ENCODE measurements at regions not wholly inside any gene's neighbourhood (a gene's known extent, or its start where the extent isn't known, plus 50 kb on each side); places are given as distances from the start of the nearest gene placed in this dataset.

DNA sequence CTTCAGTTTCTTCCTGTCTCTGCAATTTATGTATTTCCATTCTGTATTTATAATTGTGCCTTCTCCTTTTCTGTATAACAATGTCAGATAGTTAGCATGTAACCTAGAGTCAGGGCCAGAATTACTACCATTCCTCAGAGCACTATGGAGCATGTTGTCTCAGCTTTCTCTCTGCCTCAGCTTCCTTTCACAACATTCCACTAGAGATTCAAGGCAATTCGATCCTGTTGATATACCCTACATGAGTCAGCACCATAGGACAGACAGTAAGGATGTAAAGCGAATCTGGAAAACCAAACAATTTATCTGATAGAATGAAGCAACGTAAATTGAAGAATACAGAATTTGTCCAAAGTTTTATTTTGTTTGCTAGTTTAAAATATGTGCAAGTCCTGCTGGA is 728.3 kb upstream of the SEMA6A start:
- no peak overlapping the region for H3K4me2 ChIP-seq (ENCODE audit: low read length)
- H2AFZ ChIP-seq (ENCODE audit: low read depth, low read length), result peak overlapping the region; percentile 64; the same call in 1 of the 2 replicates
- no peak overlapping the region for H3K27ac ChIP-seq (ENCODE audit: low read length)
- H3K9ac ChIP-seq (ENCODE audit: low read length), result no peak overlapping the region
- H3K4me1 ChIP-seq (ENCODE audit: low read length), result no peaks in the 10 kb centered on the region
- H3K79me2 ChIP-seq (ENCODE audit: low read length), result no peaks in the 10 kb centered on the region
- H3K4me3 ChIP-seq (ENCODE audit: low read length), result no peak overlapping the region
- no peaks in the 10 kb centered on the region for H3K27me3 ChIP-seq (ENCODE audit: low read depth, low read length)
- no peaks in the 10 kb centered on the region for H3K36me3 ChIP-seq (replicated peaks; ENCODE audit: low read depth, low read length)
- TF ChIP-seq, protein P1, sequence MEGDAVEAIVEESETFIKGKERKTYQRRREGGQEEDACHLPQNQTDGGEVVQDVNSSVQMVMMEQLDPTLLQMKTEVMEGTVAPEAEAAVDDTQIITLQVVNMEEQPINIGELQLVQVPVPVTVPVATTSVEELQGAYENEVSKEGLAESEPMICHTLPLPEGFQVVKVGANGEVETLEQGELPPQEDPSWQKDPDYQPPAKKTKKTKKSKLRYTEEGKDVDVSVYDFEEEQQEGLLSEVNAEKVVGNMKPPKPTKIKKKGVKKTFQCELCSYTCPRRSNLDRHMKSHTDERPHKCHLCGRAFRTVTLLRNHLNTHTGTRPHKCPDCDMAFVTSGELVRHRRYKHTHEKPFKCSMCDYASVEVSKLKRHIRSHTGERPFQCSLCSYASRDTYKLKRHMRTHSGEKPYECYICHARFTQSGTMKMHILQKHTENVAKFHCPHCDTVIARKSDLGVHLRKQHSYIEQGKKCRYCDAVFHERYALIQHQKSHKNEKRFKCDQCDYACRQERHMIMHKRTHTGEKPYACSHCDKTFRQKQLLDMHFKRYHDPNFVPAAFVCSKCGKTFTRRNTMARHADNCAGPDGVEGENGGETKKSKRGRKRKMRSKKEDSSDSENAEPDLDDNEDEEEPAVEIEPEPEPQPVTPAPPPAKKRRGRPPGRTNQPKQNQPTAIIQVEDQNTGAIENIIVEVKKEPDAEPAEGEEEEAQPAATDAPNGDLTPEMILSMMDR (IDR thresholded peaks at IDR 0.05; ENCODE audit: low read depth, low read length), result no peak
- TF ChIP-seq EZH2phosphoT487 (IDR thresholded peaks at IDR 0.05; ENCODE audit: low read depth), result no peak
- no peaks in the 10 kb centered on the region for H3K9me3 ChIP-seq (ENCODE audit: insufficient read depth, low read length)
- no peaks in the 10 kb centered on the region for H4K20me1 ChIP-seq (ENCODE audit: insufficient read depth, low read length)

DNA sequence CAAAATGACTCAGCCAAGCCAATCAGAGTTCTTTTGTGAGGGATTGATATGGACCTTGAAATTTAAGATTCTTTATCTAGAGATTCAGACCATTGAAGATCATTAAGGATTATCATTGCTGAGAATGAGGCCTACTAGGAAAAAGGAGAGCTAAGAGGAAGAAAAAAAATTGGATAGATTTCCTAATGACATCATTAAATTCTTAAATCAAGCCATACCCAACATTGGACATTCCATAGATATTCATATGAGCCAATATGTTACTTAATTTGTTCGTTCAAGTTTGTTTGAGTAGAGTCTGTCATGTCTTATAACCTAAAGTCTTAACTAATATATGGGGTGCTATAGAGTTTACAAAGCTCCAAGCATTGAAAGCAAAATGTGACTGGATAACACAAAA is 727.9 kb upstream of the SEMA6A start:
- Histone ChIP-seq H3K9ac (ENCODE audit: low read length) (no peak overlapping the region), H3K9me3 (ENCODE audit: insufficient read depth, low read length) (no peaks in the 10 kb centered on the region), H3K4me3 (ENCODE audit: low read length) (no peak overlapping the region), H3K36me3 (replicated peaks; ENCODE audit: low read depth, low read length) (no peaks in the 10 kb centered on the region), H3K27me3 (ENCODE audit: low read depth, low read length) (no peaks in the 10 kb centered on the region), H3K4me1 (ENCODE audit: low read length) (no peaks in the 10 kb centered on the region), H3K4me2 (ENCODE audit: low read length) (no peak overlapping the region), H3K79me2 (ENCODE audit: low read length) (no peaks in the 10 kb centered on the region), H2AFZ (ENCODE audit: low read depth, low read length) (0 out of 2 replicates have a peak overlapping the region, but pooled peaks have one; percentile 64), H4K20me1 (ENCODE audit: insufficient read depth, low read length) (no peaks in the 10 kb centered on the region), H3K27ac (ENCODE audit: low read length) (no peak overlapping the region)
- no peak for TF ChIP-seq EZH2phosphoT487 (IDR thresholded peaks at IDR 0.05; ENCODE audit: low read depth)
- TF ChIP-seq, protein P1 (IDR thresholded peaks at IDR 0.05; ENCODE audit: low read depth, low read length), result no peak

DNA sequence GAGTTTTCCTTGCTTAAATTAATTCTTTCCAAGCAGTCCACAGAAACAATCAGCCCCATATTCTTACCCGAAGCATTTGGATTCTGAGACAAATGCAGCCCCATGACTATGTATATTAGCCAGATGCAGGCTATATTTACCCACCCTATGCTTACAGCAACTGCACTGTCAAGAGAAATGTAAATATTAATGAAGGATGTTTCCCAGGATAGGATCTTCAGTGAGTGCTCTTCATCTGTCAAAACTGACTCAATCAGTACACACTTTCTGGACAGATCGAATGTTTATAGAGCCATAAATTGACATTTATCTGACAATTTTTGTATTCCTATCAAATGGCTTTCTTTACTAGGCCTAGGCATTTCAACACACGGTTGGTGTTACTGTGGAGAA is 725.3 kb upstream of the SEMA6A start:
- H2AFZ ChIP-seq (ENCODE audit: low read depth, low read length), result 0 out of 2 replicates have a peak overlapping the region, but pooled peaks have one; percentile 13
- no peaks in the 10 kb centered on the region for H3K9me3 ChIP-seq (ENCODE audit: insufficient read depth, low read length)
- no peak for TF ChIP-seq EZH2phosphoT487 (IDR thresholded peaks at IDR 0.05; ENCODE audit: low read depth)
- TF ChIP-seq, protein P1 (IDR thresholded peaks at IDR 0.05; ENCODE audit: low read depth, low read length), result no peak
- H3K79me2 ChIP-seq (ENCODE audit: low read length), result no peaks in the 10 kb centered on the region
- no peaks in the 10 kb centered on the region for H3K27me3 ChIP-seq (ENCODE audit: low read depth, low read length)
- H4K20me1 ChIP-seq (ENCODE audit: insufficient read depth, low read length), result no peaks in the 10 kb centered on the region
- H3K4me2 ChIP-seq (ENCODE audit: low read length), result no peak overlapping the region
- no peaks in the 10 kb centered on the region for H3K36me3 ChIP-seq (replicated peaks; ENCODE audit: low read depth, low read length)
- no peak overlapping the region for H3K9ac ChIP-seq (ENCODE audit: low read length)
- no peak overlapping the region for H3K27ac ChIP-seq (ENCODE audit: low read length)
- no peaks in the 10 kb centered on the region for H3K4me1 ChIP-seq (ENCODE audit: low read length)
- no peak overlapping the region for H3K4me3 ChIP-seq (ENCODE audit: low read length)

DNA sequence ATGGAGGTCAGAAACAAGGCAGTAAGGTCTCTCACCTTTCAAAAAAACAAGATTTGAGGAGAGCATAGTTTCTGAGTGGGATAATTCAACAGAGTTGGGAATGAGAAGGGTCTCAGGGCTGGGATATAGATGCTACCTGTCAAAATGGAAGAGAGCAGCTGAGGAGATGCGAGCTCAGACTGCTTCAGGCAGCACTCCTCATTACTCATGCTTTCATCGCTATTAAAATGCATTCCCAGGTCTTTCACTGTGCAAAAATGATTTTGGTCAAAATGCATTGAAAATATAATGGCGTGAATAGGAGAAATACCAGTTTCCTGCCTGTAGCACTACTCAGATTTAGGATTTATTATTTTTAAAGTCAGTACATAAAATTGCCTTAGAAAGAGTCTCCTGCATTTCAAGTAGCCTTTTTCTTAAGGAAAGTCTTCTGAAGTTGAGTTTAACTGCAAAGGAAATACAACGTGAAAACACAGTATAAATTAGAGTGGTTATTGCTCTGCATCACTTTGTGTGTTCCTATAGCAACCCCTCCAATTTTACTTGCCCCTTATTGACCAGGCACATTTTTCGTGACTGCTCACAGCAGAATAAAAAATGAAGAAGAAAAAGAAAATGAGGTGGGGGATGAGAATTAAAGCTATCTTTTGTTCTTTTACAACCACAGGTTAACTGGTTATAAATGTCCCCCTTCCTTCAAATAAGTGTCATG is 724.8 kb upstream of the SEMA6A start:
- Histone ChIP-seq H3K27ac (ENCODE audit: low read length) (no peak overlapping the region), H3K27me3 (ENCODE audit: low read depth, low read length) (no peaks in the 10 kb centered on the region), H3K9me3 (ENCODE audit: insufficient read depth, low read length) (no peaks in the 10 kb centered on the region), H3K4me3 (ENCODE audit: low read length) (no peak overlapping the region), H3K4me1 (ENCODE audit: low read length) (no peaks in the 10 kb centered on the region), H3K4me2 (ENCODE audit: low read length) (no peak overlapping the region), H3K9ac (ENCODE audit: low read length) (no peak overlapping the region), H3K79me2 (ENCODE audit: low read length) (no peaks in the 10 kb centered on the region), H4K20me1 (ENCODE audit: insufficient read depth, low read length) (no peaks in the 10 kb centered on the region), H2AFZ (ENCODE audit: low read depth, low read length) (no peak overlapping the region), H3K36me3 (replicated peaks; ENCODE audit: low read depth, low read length) (no peaks in the 10 kb centered on the region)
- TF ChIP-seq, protein P1 (IDR thresholded peaks at IDR 0.05; ENCODE audit: low read depth, low read length), result no peak
- TF ChIP-seq EZH2phosphoT487 (IDR thresholded peaks at IDR 0.05; ENCODE audit: low read depth), result no peak

Data from OCI-LY3 (cell line).